ENCODE measurements at regions not wholly inside any gene's neighbourhood (a gene's known extent, or its start where the extent isn't known, plus 50 kb on each side); places are given as distances from the start of the nearest gene placed in this dataset.

DNA sequence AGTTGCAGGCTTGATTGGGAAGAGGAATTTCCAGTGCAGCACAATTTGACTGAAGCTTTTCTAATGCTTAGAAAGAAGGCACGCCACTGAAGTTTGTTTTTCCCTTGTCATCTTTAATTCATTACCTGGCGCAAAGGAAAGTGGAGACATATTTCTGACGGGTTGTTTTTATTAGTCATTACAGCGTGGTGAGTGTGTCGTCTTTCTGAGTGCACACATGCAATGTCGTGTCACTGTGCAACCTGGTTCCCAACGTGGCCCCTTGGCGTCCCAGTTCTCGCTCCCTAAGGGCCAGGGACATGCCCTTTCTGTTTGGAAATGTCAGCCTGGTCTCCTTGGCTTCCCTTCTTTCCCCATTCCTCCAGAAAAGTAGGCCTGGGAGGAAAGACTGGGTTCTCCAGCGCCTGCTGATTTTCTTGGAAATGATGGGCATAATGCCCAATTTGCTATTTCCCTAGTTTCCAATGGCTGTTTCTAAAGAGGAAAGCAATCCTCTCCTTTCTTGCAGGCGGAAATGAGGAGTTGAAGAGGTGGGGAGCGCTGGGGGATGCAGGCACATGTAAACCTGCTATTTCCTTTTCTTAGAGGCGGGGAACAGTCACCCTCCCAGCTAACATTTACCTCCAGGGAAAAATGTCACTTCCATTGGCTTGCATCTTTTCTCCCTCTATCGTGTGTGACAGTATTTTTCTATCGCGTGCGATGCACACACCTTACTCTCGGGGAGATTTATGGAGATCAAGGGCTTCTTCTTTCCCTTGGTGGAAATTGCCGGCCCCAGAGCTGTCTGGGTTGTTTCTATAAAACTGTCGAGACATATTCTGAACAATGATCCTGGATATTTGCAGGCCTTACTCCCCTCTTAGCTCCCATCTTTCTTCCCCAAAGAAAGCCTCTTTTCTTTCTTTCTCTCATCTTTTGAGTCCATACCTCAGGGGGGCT lies 249.8 kb downstream of the ARHGAP12 start:
- Histone ChIP-seq H3K36me3 (ENCODE audit: control insufficient read depth, insufficient read depth, low read length) (no peaks in the 10 kb centered on the region), H3K4me3 (ENCODE audit: low read depth, low read length) (no peak overlapping the region), H3K27me3 (ENCODE audit: control insufficient read depth, insufficient read depth, low read length) (no peaks in the 10 kb centered on the region)
- no peak for DNase-seq (ENCODE audit: low read depth)
- TF ChIP-seq, protein P1, sequence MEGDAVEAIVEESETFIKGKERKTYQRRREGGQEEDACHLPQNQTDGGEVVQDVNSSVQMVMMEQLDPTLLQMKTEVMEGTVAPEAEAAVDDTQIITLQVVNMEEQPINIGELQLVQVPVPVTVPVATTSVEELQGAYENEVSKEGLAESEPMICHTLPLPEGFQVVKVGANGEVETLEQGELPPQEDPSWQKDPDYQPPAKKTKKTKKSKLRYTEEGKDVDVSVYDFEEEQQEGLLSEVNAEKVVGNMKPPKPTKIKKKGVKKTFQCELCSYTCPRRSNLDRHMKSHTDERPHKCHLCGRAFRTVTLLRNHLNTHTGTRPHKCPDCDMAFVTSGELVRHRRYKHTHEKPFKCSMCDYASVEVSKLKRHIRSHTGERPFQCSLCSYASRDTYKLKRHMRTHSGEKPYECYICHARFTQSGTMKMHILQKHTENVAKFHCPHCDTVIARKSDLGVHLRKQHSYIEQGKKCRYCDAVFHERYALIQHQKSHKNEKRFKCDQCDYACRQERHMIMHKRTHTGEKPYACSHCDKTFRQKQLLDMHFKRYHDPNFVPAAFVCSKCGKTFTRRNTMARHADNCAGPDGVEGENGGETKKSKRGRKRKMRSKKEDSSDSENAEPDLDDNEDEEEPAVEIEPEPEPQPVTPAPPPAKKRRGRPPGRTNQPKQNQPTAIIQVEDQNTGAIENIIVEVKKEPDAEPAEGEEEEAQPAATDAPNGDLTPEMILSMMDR (IDR thresholded peaks at IDR 0.05; ENCODE audit: insufficient read depth, low read length, poor library complexity, severe bottlenecking): no peak

DNA sequence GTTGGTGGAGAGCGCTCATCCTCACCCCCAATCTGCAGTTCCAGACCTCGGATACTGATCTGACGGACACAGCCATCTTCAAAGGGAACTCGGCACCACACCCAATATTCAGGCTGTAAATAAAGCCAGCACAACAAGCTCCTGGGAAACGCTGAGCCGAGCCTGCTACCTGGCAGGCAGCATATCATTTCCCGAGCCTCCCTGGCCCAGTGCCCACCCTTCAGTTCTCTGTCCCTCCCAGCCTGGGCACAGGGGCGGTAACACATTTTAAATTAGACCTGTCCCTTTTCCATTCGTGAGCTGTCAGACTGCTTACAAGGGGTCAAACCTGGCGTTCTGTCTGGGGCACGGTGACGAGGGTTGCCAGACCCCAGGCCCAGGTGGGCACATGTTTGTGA lies 250.5 kb downstream of the ARHGAP12 start:
- H3K4me3 ChIP-seq (ENCODE audit: low read depth, low read length): no peak overlapping the region
- no peaks in the 10 kb centered on the region for H3K36me3 ChIP-seq (ENCODE audit: control insufficient read depth, insufficient read depth, low read length)
- DNase-seq (ENCODE audit: low read depth): no peak

DNA sequence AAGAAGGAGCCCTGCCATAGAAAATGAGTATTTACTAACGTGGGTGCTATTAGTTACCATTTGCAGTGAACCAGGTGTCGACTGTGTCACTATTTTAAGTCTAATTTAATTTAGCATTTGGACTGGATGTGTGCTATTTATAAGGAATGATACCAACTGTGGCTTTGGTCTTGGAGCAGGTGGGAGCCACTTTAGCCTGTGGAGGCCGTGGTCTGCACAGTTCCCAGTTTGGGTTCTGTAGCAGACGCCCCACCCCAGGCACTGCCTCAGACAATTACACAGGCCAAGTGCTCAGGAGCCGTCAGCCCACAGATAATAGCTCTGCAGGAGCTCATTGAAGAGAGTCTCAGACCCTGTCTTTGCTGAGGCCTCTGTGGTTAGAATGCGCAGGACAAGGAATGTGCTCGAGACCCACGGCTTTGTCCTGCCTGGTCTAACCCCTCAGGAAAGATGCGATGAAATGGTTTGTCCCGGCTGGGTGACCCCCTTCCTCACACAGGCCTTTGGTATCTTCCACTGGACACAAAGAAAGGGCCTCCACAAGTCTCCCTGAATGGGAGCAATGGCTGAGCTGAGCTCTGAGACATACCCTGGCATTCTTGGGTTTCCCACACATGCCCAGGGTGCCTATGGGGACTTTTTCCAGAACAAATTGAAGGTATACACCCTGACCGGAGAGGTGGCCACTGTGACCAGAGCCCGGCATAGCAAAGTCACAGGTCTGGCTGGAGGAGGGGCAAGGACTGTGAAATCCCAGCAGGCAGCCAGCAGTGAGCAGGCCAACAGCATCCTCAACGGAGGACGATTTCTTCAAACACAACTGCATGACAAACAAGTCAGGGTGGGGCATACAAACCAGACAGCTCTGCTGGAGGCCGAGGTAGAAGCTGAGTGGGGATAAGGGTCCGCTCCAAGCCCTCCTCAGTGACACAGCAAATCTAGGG lies 251.2 kb downstream of the ARHGAP12 start:
- Histone ChIP-seq H3K27me3 (ENCODE audit: control insufficient read depth, insufficient read depth, low read length) (no peaks in the 10 kb centered on the region), H3K4me3 (ENCODE audit: low read depth, low read length) (no peak overlapping the region), H3K36me3 (ENCODE audit: control insufficient read depth, insufficient read depth, low read length) (no peaks in the 10 kb centered on the region)
- DNase-seq (ENCODE audit: low read depth): no peak
- TF ChIP-seq, protein P1 (IDR thresholded peaks at IDR 0.05; ENCODE audit: insufficient read depth, low read length, poor library complexity, severe bottlenecking): no peak

More for the DNA sequence above, 250.5 kb downstream of the ARHGAP12 start:
- TF ChIP-seq, protein P1 (IDR thresholded peaks at IDR 0.05; ENCODE audit: insufficient read depth, low read length, poor library complexity, severe bottlenecking): no peak
- H3K27me3 ChIP-seq (ENCODE audit: control insufficient read depth, insufficient read depth, low read length): no peaks in the 10 kb centered on the region

DNA sequence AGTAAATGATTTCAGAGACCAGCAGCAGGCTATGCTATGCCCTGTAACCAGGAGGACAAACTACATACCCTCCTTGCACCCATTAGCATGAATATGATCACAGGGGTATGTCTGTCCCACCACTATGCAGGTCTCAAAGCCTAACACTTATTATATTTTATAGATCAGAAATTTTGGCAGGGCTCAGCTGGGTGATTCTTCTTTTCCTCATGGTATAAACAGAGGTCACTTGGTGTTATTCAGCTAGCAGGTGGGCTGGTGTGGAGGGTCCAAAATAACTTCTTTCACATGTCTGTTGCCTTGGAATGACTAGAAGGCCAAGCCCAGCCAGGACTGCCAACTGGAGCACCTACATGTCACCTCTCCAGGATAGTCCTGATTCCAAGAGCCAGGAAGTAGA lies 252.9 kb downstream of the ARHGAP12 start:
- no peaks in the 10 kb centered on the region for H3K27me3 ChIP-seq (ENCODE audit: control insufficient read depth, insufficient read depth, low read length)
- H3K36me3 ChIP-seq (ENCODE audit: control insufficient read depth, insufficient read depth, low read length): no peaks in the 10 kb centered on the region
- DNase-seq (ENCODE audit: low read depth): no peak
- H3K4me3 ChIP-seq (ENCODE audit: low read depth, low read length): no peak overlapping the region
- TF ChIP-seq, protein P1 (IDR thresholded peaks at IDR 0.05; ENCODE audit: insufficient read depth, low read length, poor library complexity, severe bottlenecking): no peak

DNA sequence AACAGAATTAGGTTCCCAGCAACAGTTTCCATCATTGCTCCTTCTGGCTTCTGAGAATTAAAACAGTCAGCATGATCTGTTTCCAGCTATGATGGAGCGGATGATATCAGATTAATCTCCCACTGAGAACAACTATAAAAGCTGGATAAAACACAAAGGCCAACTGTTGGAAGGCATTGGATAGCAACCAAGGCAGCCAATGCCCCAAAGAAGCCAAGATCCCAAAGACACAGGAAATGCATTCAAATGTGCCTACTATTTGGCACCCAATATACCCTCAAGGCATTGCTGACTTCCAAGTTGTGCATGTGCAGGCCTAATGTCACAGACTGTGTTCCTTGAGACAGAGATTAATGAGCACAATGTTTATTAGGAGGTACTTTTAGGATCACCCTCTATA lies 259.3 kb downstream of the ARHGAP12 start:
- Histone ChIP-seq H3K4me3 (ENCODE audit: low read depth, low read length) (no peak overlapping the region), H3K27me3 (ENCODE audit: control insufficient read depth, insufficient read depth, low read length) (no peaks in the 10 kb centered on the region), H3K36me3 (ENCODE audit: control insufficient read depth, insufficient read depth, low read length) (no peaks in the 10 kb centered on the region)
- TF ChIP-seq, protein P1 (IDR thresholded peaks at IDR 0.05; ENCODE audit: insufficient read depth, low read length, poor library complexity, severe bottlenecking): no peak
- no peak for DNase-seq (ENCODE audit: low read depth)

Data from kidney epithelial cell (primary cell).